ENCODE measurements at regions not wholly inside any gene's neighbourhood (a gene's known extent, or its start where the extent isn't known, plus 50 kb on each side); places are given as distances from the start of the nearest gene placed in this dataset.
"Not testable (repeated sequence)": the region's sequence is repeated elsewhere in the genome, so short reads cannot be mapped to it uniquely, and the experiment has no call there.

- no peaks in the 10 kb centered on the region for H3K27me3 Mint-ChIP-seq
- H3K9me3 Mint-ChIP-seq, result peaks cover 0 to 4% (median 3%) of the 10 kb centered on the region in 3 donors
- H3K4me3 Mint-ChIP-seq, result no peak overlapping the region
- no peaks in the 10 kb centered on the region for H3K4me1 Mint-ChIP-seq
- H3K36me3 Mint-ChIP-seq, result no peaks in the 10 kb centered on the region
- H3K27ac Mint-ChIP-seq, result no peak overlapping the region
Measured at GRCh38 chr13:55091172-55091571, 2049.5 kb upstream of the PRR20A start.

- Mint-ChIP-seq H3K27ac (no peak overlapping the region), H3K27me3 (no peaks in the 10 kb centered on the region), H3K4me3 (no peak overlapping the region), H3K9me3 (peaks cover 3 to 6% (median 3%) of the 10 kb centered on the region in 3 donors), H3K36me3 (no peaks in the 10 kb centered on the region), H3K4me1 (no peaks in the 10 kb centered on the region)
Measured at GRCh38 chr13:55106509-55106908, 2034.2 kb upstream of the PRR20A start.

- Mint-ChIP-seq H3K4me3 (no peak overlapping the region), H3K27me3 (no peaks in the 10 kb centered on the region), H3K9me3 (peaks cover 5 to 9% (median 6%) of the 10 kb centered on the region in 3 donors), H3K36me3 (no peaks in the 10 kb centered on the region), H3K27ac (no peak overlapping the region), H3K4me1 (peaks cover 0 to 2% (median 0%) of the 10 kb centered on the region in 3 donors)
Measured at GRCh38 chr13:55120631-55121030, 2020.1 kb upstream of the PRR20A start.

GRCh38 chr13:55155046-55155445, 1985.7 kb upstream of the PRR20A start:
- Mint-ChIP-seq H3K27ac (no peak overlapping the region), H3K4me3 (no peak overlapping the region), H3K27me3 (no peaks in the 10 kb centered on the region), H3K9me3 (peaks cover 2 to 22% (median 6%) of the 10 kb centered on the region in 3 donors), H3K4me1 (no peaks in the 10 kb centered on the region), H3K36me3 (no peaks in the 10 kb centered on the region)

GRCh38 chr13:55159765-55160164, 1981.0 kb upstream of the PRR20A start:
- Mint-ChIP-seq H3K4me1 (no peaks in the 10 kb centered on the region), H3K27ac (no peak overlapping the region), H3K9me3 (peaks cover 2 to 18% (median 5%) of the 10 kb centered on the region in 3 donors), H3K27me3 (no peaks in the 10 kb centered on the region), H3K36me3 (no peaks in the 10 kb centered on the region), H3K4me3 (no peak overlapping the region)

GRCh38 chr13:55160867-55161266, 1979.9 kb upstream of the PRR20A start:
- Mint-ChIP-seq H3K4me1 (no peaks in the 10 kb centered on the region), H3K27ac (no peak overlapping the region), H3K4me3 (no peak overlapping the region), H3K9me3 (peaks cover 2 to 15% (median 2%) of the 10 kb centered on the region in 3 donors), H3K36me3 (no peaks in the 10 kb centered on the region), H3K27me3 (no peaks in the 10 kb centered on the region)

GRCh38 chr13:55178582-55178981, 1962.1 kb upstream of the PRR20A start:
- not testable (repeated sequence) for H3K9me3 Mint-ChIP-seq, H3K4me3 Mint-ChIP-seq, H3K27ac Mint-ChIP-seq, H3K36me3 Mint-ChIP-seq, H3K4me1 Mint-ChIP-seq, H3K27me3 Mint-ChIP-seq

GRCh38 chr13:55190996-55191395, 1949.7 kb upstream of the PRR20A start:
- H3K36me3 Mint-ChIP-seq, result no peaks in the 10 kb centered on the region
- no peaks in the 10 kb centered on the region for H3K4me1 Mint-ChIP-seq
- H3K27ac Mint-ChIP-seq, result no peak overlapping the region
- H3K27me3 Mint-ChIP-seq, result no peaks in the 10 kb centered on the region
- peaks cover 5 to 9% (median 7%) of the 10 kb centered on the region in 3 donors for H3K9me3 Mint-ChIP-seq
- H3K4me3 Mint-ChIP-seq, result no peak overlapping the region

- H3K9me3 Mint-ChIP-seq, result peaks cover 4 to 5% (median 4%) of the 10 kb centered on the region in 3 donors
- H3K27ac Mint-ChIP-seq, result no peak overlapping the region
- peaks cover 0 to 1% (median 0%) of the 10 kb centered on the region in 3 donors for H3K4me1 Mint-ChIP-seq
- H3K27me3 Mint-ChIP-seq, result no peaks in the 10 kb centered on the region
- no peaks in the 10 kb centered on the region for H3K36me3 Mint-ChIP-seq
- no peak overlapping the region for H3K4me3 Mint-ChIP-seq
Measured at GRCh38 chr13:55199134-55199533, 1941.6 kb upstream of the PRR20A start.

- Mint-ChIP-seq H3K27me3 (no peaks in the 10 kb centered on the region), H3K4me1 (peaks cover 0 to 1% (median 0%) of the 10 kb centered on the region in 3 donors), H3K27ac (no peak overlapping the region), H3K36me3 (no peaks in the 10 kb centered on the region), H3K4me3 (no peak overlapping the region), H3K9me3 (peaks cover 0 to 4% (median 3%) of the 10 kb centered on the region in 3 donors)
Measured at GRCh38 chr13:55214841-55215345, 1925.8 kb upstream of the PRR20A start.

- no peak overlapping the region for H3K27ac Mint-ChIP-seq
- H3K4me3 Mint-ChIP-seq, result no peak overlapping the region
Measured at GRCh38 chr13:55219538-55219937, 1921.2 kb upstream of the PRR20A start.

GRCh38 chr13:55229906-55230569, 1910.7 kb upstream of the PRR20A start:
- no peak overlapping the region for H3K4me3 Mint-ChIP-seq
- H3K9me3 Mint-ChIP-seq, result peaks cover 6 to 8% (median 7%) of the 10 kb centered on the region in 3 donors
- H3K4me1 Mint-ChIP-seq, result no peaks in the 10 kb centered on the region
- no peaks in the 10 kb centered on the region for H3K27me3 Mint-ChIP-seq
- no peak overlapping the region for H3K27ac Mint-ChIP-seq
- no peaks in the 10 kb centered on the region for H3K36me3 Mint-ChIP-seq

More at GRCh38 chr13:55219538-55219937, 1921.2 kb upstream of the PRR20A start:
- Mint-ChIP-seq H3K27me3 (no peaks in the 10 kb centered on the region), H3K4me1 (no peaks in the 10 kb centered on the region), H3K9me3 (peaks cover 0 to 3% (median 0%) of the 10 kb centered on the region in 3 donors), H3K36me3 (no peaks in the 10 kb centered on the region)

- Mint-ChIP-seq H3K9me3 (peaks cover 6 to 8% (median 7%) of the 10 kb centered on the region in 3 donors), H3K4me3 (no peak overlapping the region), H3K4me1 (no peaks in the 10 kb centered on the region), H3K36me3 (no peaks in the 10 kb centered on the region), H3K27me3 (no peaks in the 10 kb centered on the region), H3K27ac (no peak overlapping the region)
Measured at GRCh38 chr13:55230570-55230908, 1910.2 kb upstream of the PRR20A start.

- Mint-ChIP-seq H3K27ac (no peak overlapping the region), H3K27me3 (no peaks in the 10 kb centered on the region), H3K36me3 (no peaks in the 10 kb centered on the region), H3K9me3 (peaks cover 7 to 14% (median 7%) of the 10 kb centered on the region in 3 donors), H3K4me1 (no peaks in the 10 kb centered on the region), H3K4me3 (no peak overlapping the region)
Measured at GRCh38 chr13:55234311-55234710, 1906.4 kb upstream of the PRR20A start.

- no peak overlapping the region for H3K27ac Mint-ChIP-seq
- H3K4me1 Mint-ChIP-seq, result no peaks in the 10 kb centered on the region
- H3K9me3 Mint-ChIP-seq, result peaks cover 0 to 15% (median 6%) of the 10 kb centered on the region in 3 donors
- H3K27me3 Mint-ChIP-seq, result no peaks in the 10 kb centered on the region
- H3K36me3 Mint-ChIP-seq, result no peaks in the 10 kb centered on the region
- no peak overlapping the region for H3K4me3 Mint-ChIP-seq
Measured at GRCh38 chr13:55245005-55245644, 1895.6 kb upstream of the PRR20A start.

- Mint-ChIP-seq H3K9me3 (peaks cover 2 to 13% (median 3%) of the 10 kb centered on the region in 3 donors), H3K27ac (no peak overlapping the region), H3K36me3 (no peaks in the 10 kb centered on the region), H3K27me3 (no peaks in the 10 kb centered on the region), H3K4me1 (no peaks in the 10 kb centered on the region), H3K4me3 (no peak overlapping the region)
Measured at GRCh38 chr13:55255236-55255635, 1885.5 kb upstream of the PRR20A start.

Data from IgD-negative memory B cell (primary cell).